Neuronal stem cell (in vitro differentiated cells): ENCODE measurements at regions not wholly inside any gene's neighbourhood (a gene's known extent, or its start where the extent isn't known, plus 50 kb on each side); places are given as distances from the start of the nearest gene placed in this dataset.

Experiments used
- DNase-seq: peaks from one replicate; pipeline ENCODE4 v3.0.0-alpha.2; 2013; ENCODE audit warnings: low spot score
- H2AFZ ChIP-seq: one replicate; pipeline ENCODE4 v1.6.1; 2013; ENCODE audit warnings: mild to moderate bottlenecking, low read length, inconsistent platforms
- H2AK5ac ChIP-seq: 2 replicates; pipeline ENCODE4 v1.6.1; 2013; ENCODE audit warnings: low read depth, mild to moderate bottlenecking, inconsistent platforms, low read length, moderate library complexity, mixed read lengths
- H2BK120ac ChIP-seq: 2 replicates; pipeline ENCODE4 v1.6.1; 2013; ENCODE audit warnings: low read depth, mild to moderate bottlenecking, inconsistent platforms, low read length, moderate library complexity, mixed read lengths
- H2BK12ac ChIP-seq: one replicate; pipeline ENCODE4 v1.6.1; 2013; ENCODE audit warnings: low read length, inconsistent platforms
- H2BK15ac ChIP-seq: 2 replicates; pipeline ENCODE4 v1.6.1; 2013; ENCODE audit warnings: mild to moderate bottlenecking, low read length, inconsistent platforms, mixed read lengths
- H2BK5ac ChIP-seq: one replicate; pipeline ENCODE4 v1.6.1; 2013; ENCODE audit warnings: inconsistent platforms, mild to moderate bottlenecking, low read length, moderate library complexity
- H3K14ac ChIP-seq: one replicate; pipeline ENCODE4 v1.6.1; 2013; ENCODE audit warnings: low read length, inconsistent platforms
- H3K18ac ChIP-seq: 2 replicates; pipeline ENCODE4 v1.6.1; 2013; ENCODE audit warnings: low read length, inconsistent platforms
- H3K23ac ChIP-seq: 2 replicates; pipeline ENCODE4 v1.6.1; 2013; ENCODE audit warnings: low read depth, mild to moderate bottlenecking, mixed read lengths, low read length, inconsistent platforms; ENCODE audit not compliant: poor library complexity
- H3K27ac ChIP-seq: replicated peaks from 3 replicates; pipeline ENCODE4 v1.5.1; 2013; ENCODE audit warnings: low read length, inconsistent platforms
- H3K27me3 ChIP-seq, 3 experiments: 2 replicates each; pipeline ENCODE4 v1.6.1; 2013; ENCODE audit warnings: low read length in 3 of 3, mild to moderate bottlenecking in 2 of 3, inconsistent platforms in 1 of 3, low read depth in 1 of 3, mixed read lengths in 1 of 3, moderate library complexity in 1 of 3; ENCODE audit not compliant: control insufficient read depth in 3 of 3, insufficient read depth in 3 of 3
- H3K36me3 ChIP-seq, 2 donors: replicated peaks in 1 of 2; 2 replicates each; pipeline ENCODE4 v1.6.1; 2013; ENCODE audit warnings: low read length in 2 of 2; ENCODE audit not compliant: control insufficient read depth in 2 of 2, insufficient read depth in 2 of 2
- H3K4ac ChIP-seq: 2 replicates; pipeline ENCODE4 v1.6.1; 2013; ENCODE audit warnings: inconsistent platforms, mild to moderate bottlenecking, low read length, moderate library complexity
- H3K4me1 ChIP-seq, 2 donors: 1 replicate in 1 of 2; 2 replicates in 1 of 2; pipeline ENCODE4 v1.6.1; 2013; ENCODE audit warnings: low read length in 2 of 2, low read depth in 1 of 2; ENCODE audit not compliant: control insufficient read depth in 2 of 2, insufficient read depth in 1 of 2
- H3K4me2 ChIP-seq: one replicate; pipeline ENCODE4 v1.6.1; 2013; ENCODE audit warnings: mild to moderate bottlenecking, low read length, inconsistent platforms; ENCODE audit not compliant: insufficient read depth, poor library complexity, severe bottlenecking
- H3K4me3 ChIP-seq, 2 donors: 2 replicates each; pipeline ENCODE4 v1.5.1; 2013; ENCODE audit warnings: low read length in 2 of 2, mild to moderate bottlenecking in 2 of 2, inconsistent platforms in 1 of 2, moderate library complexity in 1 of 2
- H3K79me1 ChIP-seq: one replicate; pipeline ENCODE4 v1.6.1; 2013; ENCODE audit warnings: low read depth, mild to moderate bottlenecking, inconsistent platforms, low read length, moderate library complexity
- H3K9ac ChIP-seq: one replicate; pipeline ENCODE4 v1.6.1; 2013; ENCODE audit warnings: mild to moderate bottlenecking, low read depth, low read length, inconsistent platforms; ENCODE audit not compliant: poor library complexity
- H3K9me3 ChIP-seq, 2 donors: replicated peaks in 1 of 2; 2 replicates each; pipeline versions ENCODE3 to v1.6.1; 2013; ENCODE audit warnings: low read length in 2 of 2, mild to moderate bottlenecking in 2 of 2, inconsistent platforms in 1 of 2, low read depth in 1 of 2, mixed read lengths in 1 of 2, moderate library complexity in 1 of 2; ENCODE audit not compliant: control insufficient read depth in 2 of 2, insufficient read depth in 1 of 2
- H4K8ac ChIP-seq: one replicate; pipeline ENCODE4 v1.6.1; 2013; ENCODE audit warnings: low read depth, mild to moderate bottlenecking, inconsistent platforms, low read length, moderate library complexity
- H4K91ac ChIP-seq: one replicate; pipeline ENCODE4 v1.6.1; 2013; ENCODE audit warnings: low read length, low read depth, mild to moderate bottlenecking, inconsistent platforms; ENCODE audit not compliant: poor library complexity
- WGBS, 2 donors: extraction: QIAGEN DNeasy Blood & Tissue Kit; methylation state at CpG; one replicate each; pipeline ENCODE4 v1.1.7; 2013; ENCODE audit warnings: missing lambda C conversion rate in 2 of 2, mixed read lengths in 1 of 2; ENCODE audit not compliant: insufficient read length in 2 of 2, insufficient replicate concordance in 1 of 2; ENCODE audit errors: extremely low coverage in 2 of 2; 5-methylcytosine and 5-hydroxymethylcytosine counted together

DNA sequence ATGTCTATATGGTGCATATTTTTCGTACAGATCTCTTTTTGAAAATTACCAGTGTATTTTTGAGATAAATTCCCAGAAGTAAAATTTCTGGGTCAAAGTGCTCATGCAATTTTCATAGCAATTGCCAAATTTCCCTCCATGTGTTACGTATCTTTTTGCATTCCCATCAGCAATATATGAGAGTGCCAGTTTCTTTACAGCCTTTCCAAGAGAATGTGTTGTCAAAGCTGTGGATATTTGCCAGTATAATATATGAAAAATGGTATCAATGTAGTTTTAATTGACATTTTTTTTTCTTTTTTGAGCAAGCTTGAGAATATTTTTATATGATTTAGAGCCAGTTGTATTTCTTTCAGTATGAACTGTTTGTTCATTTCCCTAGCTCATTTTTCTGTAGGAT, 399.0 kb upstream of the KLF12 start:
- no peak overlapping the region for H2AK5ac ChIP-seq
- no peak overlapping the region for H4K91ac ChIP-seq
- H2BK120ac ChIP-seq: no peak overlapping the region
- no peak overlapping the region for H2BK12ac ChIP-seq
- H3K18ac ChIP-seq: no peak overlapping the region
- peaks cover 0 to 3% of the 10 kb centered on the region in 2 donors for H3K9me3 ChIP-seq
- H2BK15ac ChIP-seq: no peak overlapping the region
- no peaks in the 10 kb centered on the region for H3K4me1 ChIP-seq
- H4K8ac ChIP-seq: no peak overlapping the region
- no peak overlapping the region for H3K4ac ChIP-seq
- no peaks in the 10 kb centered on the region for H3K36me3 ChIP-seq
- no peak overlapping the region for H3K4me3 ChIP-seq
- H2BK5ac ChIP-seq: no peak overlapping the region
- no peaks in the 10 kb centered on the region for H3K27me3 ChIP-seq
- no peak overlapping the region for H3K14ac ChIP-seq
- H3K23ac ChIP-seq: no peak overlapping the region
- no peak overlapping the region for H3K4me2 ChIP-seq
- no CpG with 5 or more reads among the region's 2 CpGs for WGBS, 2 donors
- no peak overlapping the region for H3K9ac ChIP-seq
- DNase-seq: no peak
- H3K79me1 ChIP-seq: no peaks in the 10 kb centered on the region
- H3K27ac ChIP-seq: no peak overlapping the region
- no peak overlapping the region for H2AFZ ChIP-seq

DNA sequence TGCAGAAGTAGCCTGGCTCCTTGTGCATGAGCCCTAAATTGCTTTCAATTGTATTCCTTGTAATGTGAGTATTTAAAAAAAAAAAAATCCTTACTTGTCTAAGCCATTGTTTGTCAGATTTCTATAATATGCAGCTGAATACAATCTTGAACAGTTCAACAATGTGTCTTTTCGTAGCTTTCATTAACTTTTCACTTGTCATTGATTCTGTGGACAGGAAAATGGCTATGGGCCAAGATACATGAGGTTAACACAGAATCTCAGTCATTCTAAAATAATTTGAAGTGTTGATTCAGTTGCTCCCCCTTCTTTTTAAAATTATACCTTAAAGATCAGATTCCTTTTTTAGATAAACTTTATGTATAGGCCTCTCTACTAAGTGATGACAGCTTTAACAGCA, 395.8 kb upstream of the KLF12 start:
- Histone ChIP-seq H3K4ac (no peak overlapping the region), H2BK120ac (no peak overlapping the region), H2BK5ac (no peak overlapping the region), H3K18ac (no peak overlapping the region), H3K4me1 (no peaks in the 10 kb centered on the region), H3K4me2 (no peak overlapping the region), H3K23ac (no peak overlapping the region), H2BK12ac (no peak overlapping the region), H3K79me1 (no peaks in the 10 kb centered on the region), H3K27me3 (no peaks in the 10 kb centered on the region), H4K91ac (no peak overlapping the region), H2BK15ac (no peak overlapping the region), H2AK5ac (no peak overlapping the region), H3K4me3 (no peak overlapping the region), H3K14ac (no peak overlapping the region), H2AFZ (no peak overlapping the region), H3K36me3 (no peaks in the 10 kb centered on the region), H3K9me3 (no peaks in the 10 kb centered on the region), H3K27ac (no peak overlapping the region), H4K8ac (no peak overlapping the region), H3K9ac (no peak overlapping the region)
- DNase-seq: no peak
- WGBS, 2 donors: no CpG with 5 or more reads among the region's 1 CpG

DNA sequence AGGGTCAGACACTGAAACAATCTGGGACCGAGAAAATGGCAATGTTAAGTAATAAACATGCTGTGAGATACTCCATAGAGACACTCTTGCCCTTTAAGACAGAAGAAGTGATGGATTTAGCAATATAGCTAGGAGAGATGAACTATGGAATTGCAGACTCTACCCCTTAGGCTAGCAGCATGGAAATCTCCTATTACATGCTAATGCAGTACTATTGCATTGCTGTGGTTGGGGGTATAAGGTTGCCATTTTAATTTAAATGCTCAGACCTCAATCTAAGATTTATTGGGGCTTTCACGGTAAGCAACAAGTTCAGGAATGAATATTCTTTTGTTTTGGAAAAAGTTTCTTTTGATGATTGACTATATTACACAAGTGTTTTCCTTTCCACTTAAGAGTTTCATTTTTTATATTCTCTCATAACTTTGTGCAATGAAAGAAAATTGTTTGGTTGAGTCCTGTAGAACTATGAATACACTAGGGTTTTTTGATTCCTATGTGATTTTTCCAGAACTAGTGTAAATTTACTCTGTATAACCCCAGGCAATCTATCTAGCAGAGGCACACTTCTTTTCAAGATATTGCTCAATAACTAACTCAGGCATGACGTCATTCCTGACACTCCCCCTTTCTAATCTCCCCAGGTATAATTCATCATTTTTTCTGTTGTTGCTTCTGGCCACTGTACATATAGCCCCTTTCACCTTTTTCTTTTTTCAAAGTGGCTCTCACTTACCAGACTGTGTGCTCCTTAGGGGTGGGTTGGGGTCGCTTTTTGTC, 394.7 kb upstream of the KLF12 start:
- Histone ChIP-seq H3K79me1 (no peaks in the 10 kb centered on the region), H4K91ac (no peak overlapping the region), H3K4me2 (no peak overlapping the region), H3K18ac (no peak overlapping the region), H2BK5ac (no peak overlapping the region), H3K9ac (no peak overlapping the region), H3K14ac (no peak overlapping the region), H3K27me3 (no peaks in the 10 kb centered on the region), H2BK15ac (no peak overlapping the region), H3K4me3 (no peak overlapping the region), H3K4me1 (no peaks in the 10 kb centered on the region), H4K8ac (no peak overlapping the region), H2BK12ac (no peak overlapping the region), H3K9me3 (no peaks in the 10 kb centered on the region), H3K4ac (no peak overlapping the region), H2BK120ac (no peak overlapping the region), H3K36me3 (no peaks in the 10 kb centered on the region), H2AK5ac (no peak overlapping the region), H3K27ac (no peak overlapping the region), H3K23ac (no peak overlapping the region), H2AFZ (no peak overlapping the region)
- WGBS, 2 donors: no CpG with 5 or more reads among the region's 4 CpGs
- DNase-seq: no peak

DNA sequence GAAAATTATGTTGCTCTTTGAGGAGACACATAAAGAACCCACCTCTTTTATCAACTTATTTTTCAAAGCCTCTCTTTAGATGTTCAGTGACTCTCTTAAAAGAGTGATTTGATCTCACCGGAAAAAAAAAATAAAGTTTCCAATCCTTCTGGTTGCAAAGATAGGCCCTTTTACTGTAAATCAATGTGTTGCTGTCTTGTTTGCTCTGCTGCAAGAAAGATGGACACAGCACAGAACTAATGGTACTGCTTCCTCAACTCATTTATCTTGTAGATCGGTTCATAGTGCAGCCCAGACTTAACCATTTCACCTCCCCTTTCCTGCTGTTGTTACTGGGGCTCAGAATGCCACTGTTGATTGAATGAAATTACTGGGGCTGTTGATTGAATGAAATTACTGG, 388.9 kb upstream of the KLF12 start:
- Histone ChIP-seq H3K27me3 (no peaks in the 10 kb centered on the region), H4K8ac (no peak overlapping the region), H3K4me1 (no peaks in the 10 kb centered on the region), H3K27ac (no peak overlapping the region), H3K36me3 (no peaks in the 10 kb centered on the region), H3K9ac (no peak overlapping the region), H3K18ac (no peak overlapping the region), H3K79me1 (no peaks in the 10 kb centered on the region), H3K4me2 (no peak overlapping the region), H2BK12ac (no peak overlapping the region), H2AFZ (no peak overlapping the region), H2BK120ac (no peak overlapping the region), H4K91ac (no peak overlapping the region), H3K4ac (no peak overlapping the region), H2BK5ac (no peak overlapping the region), H3K9me3 (no peaks in the 10 kb centered on the region), H3K23ac (no peak overlapping the region), H3K14ac (no peak overlapping the region), H2BK15ac (no peak overlapping the region), H2AK5ac (no peak overlapping the region), H3K4me3 (no peak overlapping the region)
- WGBS, 2 donors: no CpG with 5 or more reads among the region's 2 CpGs
- no peak for DNase-seq
